ENCODE measurements at regions not wholly inside any gene's neighbourhood (a gene's known extent, or its start where the extent isn't known, plus 50 kb on each side); places are given as distances from the start of the nearest gene placed in this dataset.

GRCh38 chr6:56831334-56831733 lies 123.6 kb upstream of the BEND6 start:
- TF ChIP-seq POLR2AphosphoS5 (IDR thresholded peaks at IDR 0.05; ENCODE audit: low read depth) (no peak), JUNB (IDR thresholded peaks at IDR 0.05; ENCODE audit: unreplicated experiment) (no peak), EZH2 (IDR thresholded peaks at IDR 0.05; ENCODE audit: low read depth, unreplicated experiment) (no peak), EZH2phosphoT487 (IDR thresholded peaks at IDR 0.05; ENCODE audit: unreplicated experiment) (no peak), CREB1 (CRISPR knock-in tag; IDR thresholded peaks at IDR 0.05; ENCODE audit: low read depth) (no peak), ETS1 (IDR thresholded peaks at IDR 0.05) (no peak), ZNF114 (CRISPR knock-in tag; IDR thresholded peaks at IDR 0.05) (no peak)
- TF ChIP-seq, protein P1, sequence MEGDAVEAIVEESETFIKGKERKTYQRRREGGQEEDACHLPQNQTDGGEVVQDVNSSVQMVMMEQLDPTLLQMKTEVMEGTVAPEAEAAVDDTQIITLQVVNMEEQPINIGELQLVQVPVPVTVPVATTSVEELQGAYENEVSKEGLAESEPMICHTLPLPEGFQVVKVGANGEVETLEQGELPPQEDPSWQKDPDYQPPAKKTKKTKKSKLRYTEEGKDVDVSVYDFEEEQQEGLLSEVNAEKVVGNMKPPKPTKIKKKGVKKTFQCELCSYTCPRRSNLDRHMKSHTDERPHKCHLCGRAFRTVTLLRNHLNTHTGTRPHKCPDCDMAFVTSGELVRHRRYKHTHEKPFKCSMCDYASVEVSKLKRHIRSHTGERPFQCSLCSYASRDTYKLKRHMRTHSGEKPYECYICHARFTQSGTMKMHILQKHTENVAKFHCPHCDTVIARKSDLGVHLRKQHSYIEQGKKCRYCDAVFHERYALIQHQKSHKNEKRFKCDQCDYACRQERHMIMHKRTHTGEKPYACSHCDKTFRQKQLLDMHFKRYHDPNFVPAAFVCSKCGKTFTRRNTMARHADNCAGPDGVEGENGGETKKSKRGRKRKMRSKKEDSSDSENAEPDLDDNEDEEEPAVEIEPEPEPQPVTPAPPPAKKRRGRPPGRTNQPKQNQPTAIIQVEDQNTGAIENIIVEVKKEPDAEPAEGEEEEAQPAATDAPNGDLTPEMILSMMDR (conservative IDR thresholded peaks at IDR 0.05; ENCODE audit: low read depth in 2 of 2) = no peak

All from GM23338 (cell line).